GM18507 (cell line): ENCODE measurements at regions not wholly inside any gene's neighbourhood (a gene's known extent, or its start where the extent isn't known, plus 50 kb on each side); places are given as distances from the start of the nearest gene placed in this dataset.

Source experiments
- DNase-seq: peaks from one replicate; pipeline ENCODE4 v3.0.0; 2011; ENCODE audit warnings: low read depth; ENCODE audit not compliant: insufficient read length; ENCODE audit errors: extremely low spot score
- FAIRE-seq: peaks from 2 replicates; lab custom pipeline; 2011; peaks lifted over from hg19 to GRCh38; lab: Jason Lieb, UNC

GRCh38 chr10:107371801-107372200 is 207.3 kb upstream of the SORCS1 start:
- DNase-seq (no peak), FAIRE-seq (no peak)

- FAIRE-seq (no peak), DNase-seq (no peak)
Observed at GRCh38 chr10:107364872-107365271, 200.4 kb upstream of the SORCS1 start.

GRCh38 chr10:107362306-107362705 is 197.8 kb upstream of the SORCS1 start:
- no peak for DNase-seq
- FAIRE-seq = no peak

- no peak for DNase-seq
- no peak for FAIRE-seq
Observed at GRCh38 chr10:107357033-107357432, 192.5 kb upstream of the SORCS1 start.

GRCh38 chr10:107356396-107356795 is 191.9 kb upstream of the SORCS1 start:
- no peak for FAIRE-seq
- no peak for DNase-seq

GRCh38 chr10:107342711-107343110 is 178.2 kb upstream of the SORCS1 start:
- DNase-seq (no peak), FAIRE-seq (no peak)

- DNase-seq (no peak), FAIRE-seq (no peak)
Observed at GRCh38 chr10:107341281-107341680, 176.8 kb upstream of the SORCS1 start.

- no peak for FAIRE-seq
- DNase-seq = no peak
Observed at GRCh38 chr10:107340326-107340725, 175.8 kb upstream of the SORCS1 start.

GRCh38 chr10:107336061-107336460 is 171.6 kb upstream of the SORCS1 start:
- DNase-seq = no peak
- no peak for FAIRE-seq

GRCh38 chr10:107317592-107317991 is 153.1 kb upstream of the SORCS1 start:
- no peak for DNase-seq
- FAIRE-seq = no peak

GRCh38 chr10:107303203-107303602 is 138.7 kb upstream of the SORCS1 start:
- FAIRE-seq (no peak), DNase-seq (no peak)

- FAIRE-seq = no peak
- no peak for DNase-seq
Observed at GRCh38 chr10:107299606-107300005, 135.1 kb upstream of the SORCS1 start.

- DNase-seq (no peak), FAIRE-seq (no peak)
Observed at GRCh38 chr10:107284187-107284586, 119.7 kb upstream of the SORCS1 start.

GRCh38 chr10:107280293-107280692 is 115.8 kb upstream of the SORCS1 start:
- FAIRE-seq (no peak), DNase-seq (no peak)

- DNase-seq = no peak
- FAIRE-seq = no peak
Observed at GRCh38 chr10:107277591-107277990, 113.1 kb upstream of the SORCS1 start.

GRCh38 chr10:107275806-107276205 is 111.3 kb upstream of the SORCS1 start:
- DNase-seq (no peak), FAIRE-seq (no peak)

GRCh38 chr10:107269626-107270025 is 105.1 kb upstream of the SORCS1 start:
- FAIRE-seq = no peak
- DNase-seq = no peak

- DNase-seq (no peak), FAIRE-seq (no peak)
Observed at GRCh38 chr10:107264742-107265141, 100.2 kb upstream of the SORCS1 start.

GRCh38 chr10:107244122-107244521 is 79.6 kb upstream of the SORCS1 start:
- DNase-seq (no peak), FAIRE-seq (no peak)

GRCh38 chr10:107238275-107238674 is 73.8 kb upstream of the SORCS1 start:
- no peak for FAIRE-seq
- DNase-seq = no peak

GRCh38 chr10:107232013-107232412 is 67.5 kb upstream of the SORCS1 start:
- no peak for DNase-seq
- FAIRE-seq = no peak

- DNase-seq (no peak), FAIRE-seq (no peak)
Observed at GRCh38 chr10:107230887-107231286, 66.4 kb upstream of the SORCS1 start.
